ENCODE measurements at regions not wholly inside any gene's neighbourhood (a gene's known extent, or its start where the extent isn't known, plus 50 kb on each side); places are given as distances from the start of the nearest gene placed in this dataset.
"Not testable (repeated sequence)": the region's sequence is repeated elsewhere in the genome, so short reads cannot be mapped to it uniquely, and the experiment has no call there.

DNA sequence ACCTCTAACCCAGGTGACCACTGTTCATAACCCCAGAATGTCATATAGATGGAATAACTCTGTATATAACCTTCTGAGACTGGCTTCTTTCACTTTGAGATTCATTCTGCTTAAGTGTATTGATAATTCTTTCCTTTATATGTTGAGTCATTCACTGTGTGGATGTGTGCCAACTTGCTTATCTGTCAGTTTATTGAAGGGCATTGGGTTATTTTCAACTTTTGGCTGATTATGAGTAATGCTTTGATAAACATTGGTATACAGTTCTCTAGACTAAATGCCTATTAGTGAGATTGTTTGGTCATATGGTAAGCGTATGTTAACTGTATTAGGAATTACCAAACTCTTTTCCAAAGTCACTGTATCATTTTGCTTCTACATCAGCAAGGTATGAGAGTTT is 453.4 kb upstream of the SPTLC3 start:
- H3K4me2 ChIP-seq (ENCODE audit: low read length) = no peak overlapping the region
- no peak overlapping the region for H2AFZ ChIP-seq
- H3K4me3 ChIP-seq (ENCODE audit: low read depth, low read length) = no peak overlapping the region
- H3K9ac ChIP-seq = no peak overlapping the region
- TF ChIP-seq, protein P1, sequence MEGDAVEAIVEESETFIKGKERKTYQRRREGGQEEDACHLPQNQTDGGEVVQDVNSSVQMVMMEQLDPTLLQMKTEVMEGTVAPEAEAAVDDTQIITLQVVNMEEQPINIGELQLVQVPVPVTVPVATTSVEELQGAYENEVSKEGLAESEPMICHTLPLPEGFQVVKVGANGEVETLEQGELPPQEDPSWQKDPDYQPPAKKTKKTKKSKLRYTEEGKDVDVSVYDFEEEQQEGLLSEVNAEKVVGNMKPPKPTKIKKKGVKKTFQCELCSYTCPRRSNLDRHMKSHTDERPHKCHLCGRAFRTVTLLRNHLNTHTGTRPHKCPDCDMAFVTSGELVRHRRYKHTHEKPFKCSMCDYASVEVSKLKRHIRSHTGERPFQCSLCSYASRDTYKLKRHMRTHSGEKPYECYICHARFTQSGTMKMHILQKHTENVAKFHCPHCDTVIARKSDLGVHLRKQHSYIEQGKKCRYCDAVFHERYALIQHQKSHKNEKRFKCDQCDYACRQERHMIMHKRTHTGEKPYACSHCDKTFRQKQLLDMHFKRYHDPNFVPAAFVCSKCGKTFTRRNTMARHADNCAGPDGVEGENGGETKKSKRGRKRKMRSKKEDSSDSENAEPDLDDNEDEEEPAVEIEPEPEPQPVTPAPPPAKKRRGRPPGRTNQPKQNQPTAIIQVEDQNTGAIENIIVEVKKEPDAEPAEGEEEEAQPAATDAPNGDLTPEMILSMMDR (IDR thresholded peaks at IDR 0.05) = no peak
- H3K79me2 ChIP-seq = no peaks in the 10 kb centered on the region
- no peaks in the 10 kb centered on the region for H3K9me3 ChIP-seq (ENCODE audit: control insufficient read depth, low read length)
- H3K4me1 ChIP-seq = no peaks in the 10 kb centered on the region
- no peaks in the 10 kb centered on the region for H3K36me3 ChIP-seq (ENCODE audit: control insufficient read depth, insufficient read depth, low read length)
- no peak overlapping the region for H3K27ac ChIP-seq
- no peaks in the 10 kb centered on the region for H3K27me3 ChIP-seq (ENCODE audit: control insufficient read depth, insufficient read depth, low read length)

DNA sequence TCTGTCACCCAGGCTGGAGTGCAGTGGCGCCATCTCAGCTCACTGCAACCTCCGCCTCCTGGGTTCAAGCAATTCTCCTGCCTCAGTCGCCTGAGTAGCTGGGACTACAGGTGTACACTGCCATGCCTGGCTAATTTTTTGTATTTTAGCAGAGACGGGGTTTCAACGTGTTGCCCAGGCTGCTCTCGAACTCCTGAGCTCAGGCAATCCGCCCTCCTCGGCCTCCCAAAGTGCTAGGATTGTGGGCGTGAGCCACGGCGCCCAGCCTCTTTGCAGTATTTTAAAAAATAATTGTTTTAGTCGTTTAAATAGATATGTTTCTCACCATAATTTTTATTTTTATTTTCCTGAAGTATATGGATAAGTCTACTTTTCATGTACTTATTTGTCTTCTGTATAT is 452.9 kb upstream of the SPTLC3 start:
- H3K9me3 ChIP-seq (ENCODE audit: control insufficient read depth, low read length); H3K9ac ChIP-seq; H2AFZ ChIP-seq; H3K27me3 ChIP-seq (ENCODE audit: control insufficient read depth, insufficient read depth, low read length); H3K27ac ChIP-seq; H3K4me1 ChIP-seq; H3K4me2 ChIP-seq (ENCODE audit: low read length); H3K4me3 ChIP-seq (ENCODE audit: low read depth, low read length); H3K79me2 ChIP-seq; H3K36me3 ChIP-seq (ENCODE audit: control insufficient read depth, insufficient read depth, low read length): not testable (repeated sequence)

DNA sequence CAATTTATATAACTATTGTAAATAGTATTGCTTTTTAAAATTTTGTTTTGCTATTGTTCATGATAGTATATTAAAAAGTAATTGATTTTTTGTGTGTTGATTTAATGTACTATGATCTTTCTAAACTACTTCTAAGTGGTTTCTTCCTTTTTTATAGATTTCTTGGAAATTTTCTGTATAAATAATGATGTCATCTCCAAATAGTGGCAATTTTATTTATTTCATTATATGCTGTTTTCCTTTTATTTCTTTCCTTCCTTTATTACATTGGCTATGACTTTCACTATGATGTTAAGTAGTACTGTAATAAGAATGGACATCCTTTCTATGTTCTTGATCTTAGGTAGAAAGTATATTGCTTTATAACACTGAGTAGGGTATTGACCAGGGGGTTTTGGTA is 451.5 kb upstream of the SPTLC3 start:
- TF ChIP-seq, protein P1 (IDR thresholded peaks at IDR 0.05) = no peak
- H3K27ac ChIP-seq = no peak overlapping the region
- H3K79me2 ChIP-seq = no peaks in the 10 kb centered on the region
- H3K36me3 ChIP-seq (ENCODE audit: control insufficient read depth, insufficient read depth, low read length) = no peaks in the 10 kb centered on the region
- no peak overlapping the region for H3K4me2 ChIP-seq (ENCODE audit: low read length)
- no peaks in the 10 kb centered on the region for H3K4me1 ChIP-seq
- no peaks in the 10 kb centered on the region for H3K9me3 ChIP-seq (ENCODE audit: control insufficient read depth, low read length)
- no peak overlapping the region for H3K4me3 ChIP-seq (ENCODE audit: low read depth, low read length)
- H3K9ac ChIP-seq = no peak overlapping the region
- no peak overlapping the region for H2AFZ ChIP-seq
- H3K27me3 ChIP-seq (ENCODE audit: control insufficient read depth, insufficient read depth, low read length) = no peaks in the 10 kb centered on the region

DNA sequence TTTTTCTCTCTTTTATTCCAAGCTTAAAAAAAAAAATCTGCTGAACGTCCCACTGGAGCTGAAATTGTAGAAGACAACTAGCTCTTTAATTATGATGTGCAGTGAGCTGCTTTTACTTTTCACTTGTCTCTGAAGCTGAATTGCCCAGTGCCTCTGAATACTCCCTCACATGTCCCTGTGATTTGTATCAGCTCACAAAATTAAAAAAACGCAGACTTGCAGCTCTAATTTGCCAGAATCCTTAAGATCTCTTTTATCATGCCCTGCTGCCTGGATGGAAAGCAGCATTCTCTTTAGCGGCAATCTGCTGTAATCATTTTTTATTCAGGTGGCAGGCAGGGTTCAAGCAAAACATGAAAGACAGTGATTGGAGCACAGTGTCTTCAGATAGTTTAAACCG is 443.8 kb upstream of the SPTLC3 start:
- H3K27me3 ChIP-seq (ENCODE audit: control insufficient read depth, insufficient read depth, low read length) = no peaks in the 10 kb centered on the region
- no peak overlapping the region for H2AFZ ChIP-seq
- TF ChIP-seq, protein P1 (IDR thresholded peaks at IDR 0.05) = no peak
- no peaks in the 10 kb centered on the region for H3K36me3 ChIP-seq (ENCODE audit: control insufficient read depth, insufficient read depth, low read length)
- no peak overlapping the region for H3K4me2 ChIP-seq (ENCODE audit: low read length)
- no peaks in the 10 kb centered on the region for H3K9me3 ChIP-seq (ENCODE audit: control insufficient read depth, low read length)
- no peaks in the 10 kb centered on the region for H3K79me2 ChIP-seq
- no peak overlapping the region for H3K27ac ChIP-seq
- H3K9ac ChIP-seq = no peak overlapping the region
- no peak overlapping the region for H3K4me3 ChIP-seq (ENCODE audit: low read depth, low read length)
- no peaks in the 10 kb centered on the region for H3K4me1 ChIP-seq

DNA sequence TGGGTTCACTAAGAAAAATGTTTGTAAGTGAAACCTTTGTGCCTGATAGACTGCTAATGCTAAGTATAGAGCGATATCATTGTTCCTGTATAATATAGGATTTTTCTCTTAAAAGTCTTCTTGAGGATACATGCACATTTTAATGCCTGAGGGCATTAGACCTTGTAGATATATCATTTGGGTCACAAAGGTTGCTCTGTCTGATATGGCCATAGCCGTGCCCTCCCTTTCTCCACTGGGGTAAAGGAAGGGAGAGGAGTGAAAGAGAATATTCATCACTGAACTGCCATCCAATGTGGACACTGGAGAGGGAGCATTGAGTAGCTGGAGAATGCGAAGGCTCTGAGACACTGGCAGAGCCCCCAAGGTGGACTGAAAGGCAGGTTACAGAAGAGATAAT is 442.2 kb upstream of the SPTLC3 start:
- no peak overlapping the region for H3K4me2 ChIP-seq (ENCODE audit: low read length)
- H2AFZ ChIP-seq = no peak overlapping the region
- H3K4me3 ChIP-seq (ENCODE audit: low read depth, low read length) = no peak overlapping the region
- no peaks in the 10 kb centered on the region for H3K9me3 ChIP-seq (ENCODE audit: control insufficient read depth, low read length)
- no peaks in the 10 kb centered on the region for H3K4me1 ChIP-seq
- no peaks in the 10 kb centered on the region for H3K79me2 ChIP-seq
- no peaks in the 10 kb centered on the region for H3K36me3 ChIP-seq (ENCODE audit: control insufficient read depth, insufficient read depth, low read length)
- H3K9ac ChIP-seq = no peak overlapping the region
- TF ChIP-seq, protein P1 (IDR thresholded peaks at IDR 0.05) = no peak
- H3K27me3 ChIP-seq (ENCODE audit: control insufficient read depth, insufficient read depth, low read length) = no peaks in the 10 kb centered on the region
- H3K27ac ChIP-seq = no peak overlapping the region
